ENCODE measurements at regions not wholly inside any gene's neighbourhood (a gene's known extent, or its start where the extent isn't known, plus 50 kb on each side); places are given as distances from the start of the nearest gene placed in this dataset.

DNA sequence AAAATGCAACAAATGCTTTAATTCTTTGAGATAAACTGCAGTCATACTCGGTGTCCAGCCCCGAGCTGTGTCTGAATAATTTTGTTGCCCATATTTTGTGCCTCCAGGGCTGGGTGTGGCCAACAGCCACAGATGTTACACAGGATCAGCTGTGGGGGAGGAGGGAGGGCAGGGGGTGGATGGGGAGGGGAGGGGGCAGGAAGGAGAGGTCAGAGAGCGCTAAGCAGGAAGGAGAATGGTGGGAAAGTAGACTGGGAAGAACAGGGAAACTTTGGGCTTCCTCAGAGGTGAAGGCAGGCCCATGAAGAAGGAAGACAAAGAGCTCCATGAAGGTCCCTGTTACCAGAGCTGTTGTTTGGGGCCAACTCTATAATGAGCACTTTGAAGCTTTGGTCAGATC is 295.8 kb downstream of the COG6 start:
- TF ChIP-seq POLR2A (conservative IDR thresholded peaks at IDR 0.05) = no peak
- TF ChIP-seq, protein P1, sequence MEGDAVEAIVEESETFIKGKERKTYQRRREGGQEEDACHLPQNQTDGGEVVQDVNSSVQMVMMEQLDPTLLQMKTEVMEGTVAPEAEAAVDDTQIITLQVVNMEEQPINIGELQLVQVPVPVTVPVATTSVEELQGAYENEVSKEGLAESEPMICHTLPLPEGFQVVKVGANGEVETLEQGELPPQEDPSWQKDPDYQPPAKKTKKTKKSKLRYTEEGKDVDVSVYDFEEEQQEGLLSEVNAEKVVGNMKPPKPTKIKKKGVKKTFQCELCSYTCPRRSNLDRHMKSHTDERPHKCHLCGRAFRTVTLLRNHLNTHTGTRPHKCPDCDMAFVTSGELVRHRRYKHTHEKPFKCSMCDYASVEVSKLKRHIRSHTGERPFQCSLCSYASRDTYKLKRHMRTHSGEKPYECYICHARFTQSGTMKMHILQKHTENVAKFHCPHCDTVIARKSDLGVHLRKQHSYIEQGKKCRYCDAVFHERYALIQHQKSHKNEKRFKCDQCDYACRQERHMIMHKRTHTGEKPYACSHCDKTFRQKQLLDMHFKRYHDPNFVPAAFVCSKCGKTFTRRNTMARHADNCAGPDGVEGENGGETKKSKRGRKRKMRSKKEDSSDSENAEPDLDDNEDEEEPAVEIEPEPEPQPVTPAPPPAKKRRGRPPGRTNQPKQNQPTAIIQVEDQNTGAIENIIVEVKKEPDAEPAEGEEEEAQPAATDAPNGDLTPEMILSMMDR (IDR thresholded peaks at IDR 0.05 in 2 of 3, conservative IDR thresholded peaks at IDR 0.05 in 1 of 3; ENCODE audit: insufficient read depth in 2 of 3, low read depth in 1 of 3, low read length in 3 of 3) = no peak
- no peak for TF ChIP-seq CAMTA2 (CRISPR knock-in tag; conservative IDR thresholded peaks at IDR 0.05)
- TF ChIP-seq SP1 (CRISPR knock-in tag; IDR thresholded peaks at IDR 0.05) = no peak
- TF ChIP-seq ZBTB17 (CRISPR knock-in tag; IDR thresholded peaks at IDR 0.05) = no peak
- no peak for TF ChIP-seq NFATC3 (IDR thresholded peaks at IDR 0.05)
- no peak for TF ChIP-seq NELFE (IDR thresholded peaks at IDR 0.05; ENCODE audit: insufficient read depth, insufficient read length)
- no peak for TF ChIP-seq SMC3 (conservative IDR thresholded peaks at IDR 0.05; ENCODE audit: insufficient read depth, low read depth, low read length)
- TF ChIP-seq EP300 (IDR thresholded peaks at IDR 0.05; ENCODE audit: low read length) = no peak
